ENCODE measurements at regions not wholly inside any gene's neighbourhood (a gene's known extent, or its start where the extent isn't known, plus 50 kb on each side); places are given as distances from the start of the nearest gene placed in this dataset.

- Histone ChIP-seq H3K4me3 (ENCODE audit: low read depth, low read length) (no peak overlapping the region), H3K36me3 (ENCODE audit: control insufficient read depth, insufficient read depth, low read length) (no peaks in the 10 kb centered on the region), H3K27me3 (ENCODE audit: control insufficient read depth, insufficient read depth, low read length) (no peaks in the 10 kb centered on the region)
- TF ChIP-seq, protein P1, sequence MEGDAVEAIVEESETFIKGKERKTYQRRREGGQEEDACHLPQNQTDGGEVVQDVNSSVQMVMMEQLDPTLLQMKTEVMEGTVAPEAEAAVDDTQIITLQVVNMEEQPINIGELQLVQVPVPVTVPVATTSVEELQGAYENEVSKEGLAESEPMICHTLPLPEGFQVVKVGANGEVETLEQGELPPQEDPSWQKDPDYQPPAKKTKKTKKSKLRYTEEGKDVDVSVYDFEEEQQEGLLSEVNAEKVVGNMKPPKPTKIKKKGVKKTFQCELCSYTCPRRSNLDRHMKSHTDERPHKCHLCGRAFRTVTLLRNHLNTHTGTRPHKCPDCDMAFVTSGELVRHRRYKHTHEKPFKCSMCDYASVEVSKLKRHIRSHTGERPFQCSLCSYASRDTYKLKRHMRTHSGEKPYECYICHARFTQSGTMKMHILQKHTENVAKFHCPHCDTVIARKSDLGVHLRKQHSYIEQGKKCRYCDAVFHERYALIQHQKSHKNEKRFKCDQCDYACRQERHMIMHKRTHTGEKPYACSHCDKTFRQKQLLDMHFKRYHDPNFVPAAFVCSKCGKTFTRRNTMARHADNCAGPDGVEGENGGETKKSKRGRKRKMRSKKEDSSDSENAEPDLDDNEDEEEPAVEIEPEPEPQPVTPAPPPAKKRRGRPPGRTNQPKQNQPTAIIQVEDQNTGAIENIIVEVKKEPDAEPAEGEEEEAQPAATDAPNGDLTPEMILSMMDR (IDR thresholded peaks at IDR 0.05; ENCODE audit: insufficient read depth, low read length, poor library complexity, severe bottlenecking): no peak
- no peak for DNase-seq (ENCODE audit: low read depth)
Observed at GRCh38 chr6:93703431-93703830, 284.1 kb upstream of the EPHA7 start.

- H3K36me3 ChIP-seq (ENCODE audit: control insufficient read depth, insufficient read depth, low read length): no peaks in the 10 kb centered on the region
- no peak for DNase-seq (ENCODE audit: low read depth)
- TF ChIP-seq, protein P1 (IDR thresholded peaks at IDR 0.05; ENCODE audit: insufficient read depth, low read length, poor library complexity, severe bottlenecking): no peak
- no peak overlapping the region for H3K4me3 ChIP-seq (ENCODE audit: low read depth, low read length)
- no peaks in the 10 kb centered on the region for H3K27me3 ChIP-seq (ENCODE audit: control insufficient read depth, insufficient read depth, low read length)
Observed at GRCh38 chr6:93701526-93701925, 282.2 kb upstream of the EPHA7 start.

GRCh38 chr6:93685494-93685893, 266.1 kb upstream of the EPHA7 start:
- H3K4me3 ChIP-seq (ENCODE audit: low read depth, low read length): no peak overlapping the region
- TF ChIP-seq, protein P1 (IDR thresholded peaks at IDR 0.05; ENCODE audit: insufficient read depth, low read length, poor library complexity, severe bottlenecking): no peak
- no peaks in the 10 kb centered on the region for H3K27me3 ChIP-seq (ENCODE audit: control insufficient read depth, insufficient read depth, low read length)
- H3K36me3 ChIP-seq (ENCODE audit: control insufficient read depth, insufficient read depth, low read length): no peaks in the 10 kb centered on the region
- no peak for DNase-seq (ENCODE audit: low read depth)

GRCh38 chr6:93684339-93684738, 265.0 kb upstream of the EPHA7 start:
- Histone ChIP-seq H3K4me3 (ENCODE audit: low read depth, low read length) (no peak overlapping the region), H3K27me3 (ENCODE audit: control insufficient read depth, insufficient read depth, low read length) (no peaks in the 10 kb centered on the region), H3K36me3 (ENCODE audit: control insufficient read depth, insufficient read depth, low read length) (no peaks in the 10 kb centered on the region)
- no peak for DNase-seq (ENCODE audit: low read depth)
- TF ChIP-seq, protein P1 (IDR thresholded peaks at IDR 0.05; ENCODE audit: insufficient read depth, low read length, poor library complexity, severe bottlenecking): no peak

DNA sequence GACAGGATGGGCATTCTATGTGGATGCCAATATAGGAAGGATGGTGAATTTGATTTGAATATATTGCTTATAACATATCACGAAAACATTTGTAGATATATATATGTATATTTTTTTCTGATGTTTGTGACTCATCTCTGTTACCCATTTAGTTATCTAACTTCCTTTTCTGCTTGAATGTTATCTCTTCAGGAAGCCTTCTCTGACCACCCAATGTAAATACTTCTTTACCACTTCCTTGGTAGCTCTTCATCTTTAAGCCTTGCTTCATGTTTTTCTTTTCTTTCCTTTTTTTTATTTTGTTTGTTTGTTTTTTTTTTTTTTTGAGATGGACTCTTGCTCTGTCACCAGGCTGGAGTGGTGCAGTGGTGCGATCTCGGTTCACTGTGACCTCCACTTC, 260.5 kb upstream of the EPHA7 start:
- TF ChIP-seq, protein P1 (IDR thresholded peaks at IDR 0.05; ENCODE audit: insufficient read depth, low read length, poor library complexity, severe bottlenecking): no peak
- DNase-seq (ENCODE audit: low read depth): no peak
- Histone ChIP-seq H3K4me3 (ENCODE audit: low read depth, low read length) (no peak overlapping the region), H3K27me3 (ENCODE audit: control insufficient read depth, insufficient read depth, low read length) (no peaks in the 10 kb centered on the region), H3K36me3 (ENCODE audit: control insufficient read depth, insufficient read depth, low read length) (no peaks in the 10 kb centered on the region)

DNA sequence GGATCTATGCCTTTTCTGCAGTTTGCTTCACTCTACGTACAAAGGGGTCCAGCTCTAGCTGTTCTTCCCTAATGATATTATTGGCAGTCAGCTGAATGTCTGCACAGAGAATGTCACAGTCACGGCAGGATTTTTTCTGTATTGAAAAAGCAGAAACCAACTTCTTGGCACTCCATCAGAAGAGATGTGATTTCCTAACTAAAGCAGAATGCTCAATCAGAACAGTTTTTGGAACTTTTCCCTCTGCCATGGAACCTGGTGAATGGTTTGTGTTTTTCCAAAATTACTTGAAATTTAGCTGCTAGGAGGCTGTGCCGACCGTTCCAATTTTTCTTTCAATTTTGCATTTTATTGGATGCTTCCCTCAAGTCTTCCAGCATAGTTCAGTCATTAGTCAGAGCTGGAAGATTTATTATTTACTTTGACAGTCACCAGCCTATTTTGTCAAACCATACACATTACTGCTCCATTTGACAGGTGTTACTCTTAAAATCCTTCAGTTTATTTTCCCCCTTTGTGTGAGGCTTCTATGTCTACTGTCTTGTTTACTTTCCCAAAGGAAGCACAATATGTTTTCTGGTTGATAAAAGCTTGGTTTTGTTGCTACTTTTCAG, 259.6 kb upstream of the EPHA7 start:
- DNase-seq (ENCODE audit: low read depth): no peak
- Histone ChIP-seq H3K36me3 (ENCODE audit: control insufficient read depth, insufficient read depth, low read length) (no peaks in the 10 kb centered on the region), H3K27me3 (ENCODE audit: control insufficient read depth, insufficient read depth, low read length) (no peaks in the 10 kb centered on the region), H3K4me3 (ENCODE audit: low read depth, low read length) (no peak overlapping the region)
- TF ChIP-seq, protein P1 (IDR thresholded peaks at IDR 0.05; ENCODE audit: insufficient read depth, low read length, poor library complexity, severe bottlenecking): no peak

Data from kidney epithelial cell (primary cell).